IMR-90 (cell line): ENCODE measurements at regions not wholly inside any gene's neighbourhood (a gene's known extent, or its start where the extent isn't known, plus 50 kb on each side); places are given as distances from the start of the nearest gene placed in this dataset.
A peak's percentile ranks its signal among the peaks of the same experiment; 100 is the strongest.

Experiments
- ATAC-seq: fragments of 200-7000 bp; cut with Tn5 transposase; 2 replicates; pipeline ENCODE4 v1.9.1; 2020; ENCODE audit warnings: low read depth, mild to moderate bottlenecking, moderate library complexity
- BruUV-seq: library from RNA; stranded (reverse); fragments of 400-500 nt; replicated peaks from 2 replicates; lab custom pipeline; 2021; lab: Mats Ljungman, UMichigan
- CTCF ChIA-PET: fragments of 300-600 bp; formaldehyde crosslinking; extraction: SDS; loops from one replicate; lab custom pipeline; 2021; ENCODE audit warnings: antibody characterized with exemption; lab: Yijun Ruan, JAX
- POLR2A ChIA-PET: fragments of 300-600 bp; sonication (Branson Sonifier 250); formaldehyde crosslinking; loops from one replicate; lab custom pipeline; 2022; ENCODE audit warnings: antibody characterized with exemption; ENCODE audit not compliant: unreplicated experiment; lab: Charles Lee
- DNase-seq: peaks from one replicate; pipeline ENCODE4 v3.0.0; 2013
- H2AFZ ChIP-seq: replicated peaks from 2 replicates; pipeline ENCODE3; 2013; ENCODE audit warnings: low read length, mild to moderate bottlenecking; ENCODE audit not compliant: poor library complexity
- H2AK5ac ChIP-seq: 2 replicates; pipeline ENCODE4 v1.6.1; 2013; ENCODE audit warnings: low read depth, low read length, inconsistent platforms
- H2AK9ac ChIP-seq: replicated peaks from 2 replicates; pipeline ENCODE3; 2013; ENCODE audit warnings: mild to moderate bottlenecking, low read depth, low read length, moderate library complexity; ENCODE audit not compliant: poor library complexity
- H2BK120ac ChIP-seq: 2 replicates; pipeline ENCODE4 v1.6.1; 2013; ENCODE audit warnings: low read depth, low read length, inconsistent platforms
- H2BK15ac ChIP-seq: 3 replicates; pipeline ENCODE4 v1.6.1; 2013; ENCODE audit warnings: low read depth, low read length, inconsistent platforms
- H2BK20ac ChIP-seq: 2 replicates; pipeline ENCODE4 v1.6.1; 2013; ENCODE audit warnings: low read depth, mild to moderate bottlenecking, inconsistent platforms, low read length, moderate library complexity
- H2BK5ac ChIP-seq: 2 replicates; pipeline ENCODE4 v1.6.1; 2013; ENCODE audit warnings: mild to moderate bottlenecking, low read depth, low read length, inconsistent platforms; ENCODE audit not compliant: poor library complexity, severe bottlenecking
- H3K14ac ChIP-seq: replicated peaks from 2 replicates; pipeline ENCODE4 v1.6.1; 2013; ENCODE audit warnings: low read depth, low read length, inconsistent platforms
- H3K18ac ChIP-seq: 2 replicates; pipeline ENCODE4 v1.6.1; 2013; ENCODE audit warnings: low read depth, low read length, control low read depth
- H3K23ac ChIP-seq: 2 replicates; pipeline ENCODE4 v1.6.1; 2013; ENCODE audit warnings: low read depth, low read length, inconsistent platforms
- H3K27ac ChIP-seq: 2 replicates; pipeline ENCODE4 v1.5.1; 2013; ENCODE audit warnings: mild to moderate bottlenecking, control low read depth, low read length; ENCODE audit not compliant: insufficient read depth
- H3K27me3 ChIP-seq: 2 replicates; pipeline ENCODE4 v1.6.1; 2013; ENCODE audit warnings: low read length; ENCODE audit not compliant: control insufficient read depth, insufficient read depth
- H3K36me3 ChIP-seq: 2 replicates; pipeline ENCODE4 v1.6.1; 2013; ENCODE audit warnings: low read length, mixed read lengths; ENCODE audit not compliant: control insufficient read depth, insufficient read depth
- H3K4ac ChIP-seq: 2 replicates; pipeline ENCODE4 v1.6.1; 2013; ENCODE audit warnings: low read depth, low read length, inconsistent platforms
- H3K4me1 ChIP-seq: 2 replicates; pipeline ENCODE4 v1.6.1; 2013; ENCODE audit warnings: low read length, mixed read lengths; ENCODE audit not compliant: control insufficient read depth, insufficient read depth
- H3K4me2 ChIP-seq: 2 replicates; pipeline ENCODE4 v1.6.1; 2013; ENCODE audit warnings: low read depth, mild to moderate bottlenecking, control low read depth, low read length, moderate library complexity
- H3K4me3 ChIP-seq: 2 replicates; pipeline ENCODE4 v1.5.1; 2013; ENCODE audit warnings: low read depth, mild to moderate bottlenecking, control low read depth, low read length, moderate library complexity; ENCODE audit not compliant: insufficient read depth
- H3K56ac ChIP-seq: 2 replicates; pipeline ENCODE4 v1.6.1; 2013; ENCODE audit warnings: low read length, inconsistent platforms; ENCODE audit not compliant: insufficient read depth; ENCODE audit errors: extremely low read depth
- H3K79me1 ChIP-seq, 2 experiments: 2 replicates each; pipeline ENCODE4 v1.6.1; 2013; ENCODE audit warnings: low read length in 2 of 2, inconsistent platforms in 1 of 2, low read depth in 1 of 2
- H3K9ac ChIP-seq: 2 replicates; pipeline ENCODE4 v1.6.1; 2013; ENCODE audit warnings: low read depth, low read length, control low read depth
- H3K9me1 ChIP-seq: 2 replicates; pipeline ENCODE4 v1.6.1; 2013; ENCODE audit warnings: low read length, inconsistent platforms; ENCODE audit not compliant: insufficient read depth
- H3K9me3 ChIP-seq: 2 replicates; pipeline ENCODE4 v1.6.1; 2013; ENCODE audit warnings: low read length; ENCODE audit not compliant: control insufficient read depth, insufficient read depth
- H4K20me1 ChIP-seq: 2 replicates; pipeline ENCODE4 v1.6.1; 2013; ENCODE audit warnings: low read length, inconsistent platforms; ENCODE audit not compliant: insufficient read depth
- H4K5ac ChIP-seq: 2 replicates; pipeline ENCODE4 v1.6.1; 2013; ENCODE audit warnings: mild to moderate bottlenecking, low read depth, low read length, control low read depth
- H4K8ac ChIP-seq, 2 experiments: 2 replicates each; pipeline ENCODE4 v1.6.1; 2013; ENCODE audit warnings: low read depth in 2 of 2, low read length in 2 of 2, control low read depth in 1 of 2, inconsistent platforms in 1 of 2
- H4K91ac ChIP-seq: 2 replicates; pipeline ENCODE4 v1.6.1; 2013; ENCODE audit warnings: low read depth, low read length, inconsistent platforms; ENCODE audit not compliant: insufficient read depth
- BHLHE40 ChIP-seq: fragments of 150-350 bp; IDR thresholded peaks from 2 replicates; pipeline ENCODE4 v1.6.1; 2016; ENCODE audit warnings: mild to moderate bottlenecking, low read depth, low read length
- CEBPB ChIP-seq: IDR thresholded peaks from 2 replicates; pipeline ENCODE4 v1.6.1; 2012; ENCODE audit warnings: low read depth, low read length, improper control_type of control experiment
- CHD1 ChIP-seq: IDR thresholded peaks from 2 replicates; pipeline ENCODE4 v1.6.1; 2012; ENCODE audit warnings: low read depth, low read length, improper control_type of control experiment
- FOS ChIP-seq: fragments of 150-350 bp; IDR thresholded peaks from 2 replicates; pipeline ENCODE4 v1.6.1; 2016; ENCODE audit warnings: low read depth, low read length
- MAFK ChIP-seq: IDR thresholded peaks from 2 replicates; pipeline ENCODE4 v1.6.1; 2012; ENCODE audit warnings: low read depth, low read length, improper control_type of control experiment
- MAZ ChIP-seq: IDR thresholded peaks from 2 replicates; pipeline ENCODE4 v1.6.1; 2012; ENCODE audit warnings: low read depth, mild to moderate bottlenecking, low read length, improper control_type of control experiment, moderate library complexity, borderline replicate concordance
- MXI1 ChIP-seq: IDR thresholded peaks from 2 replicates; pipeline ENCODE4 v1.6.1; 2012; ENCODE audit warnings: low read depth, mild to moderate bottlenecking, low read length, moderate library complexity, borderline replicate concordance
- NFE2L2 ChIP-seq: fragments of 150-350 bp; IDR thresholded peaks from 2 replicates; pipeline ENCODE4 v1.6.1; 2016; ENCODE audit warnings: low read depth, mild to moderate bottlenecking, low read length
- POLR2A ChIP-seq: IDR thresholded peaks from 2 replicates; pipeline ENCODE4 v1.6.1; 2012; ENCODE audit warnings: mild to moderate bottlenecking, low read depth, low read length
- RAD21 ChIP-seq: IDR thresholded peaks from 2 replicates; pipeline ENCODE4 v1.6.1; 2012; ENCODE audit warnings: low read length, improper control_type of control experiment
- RCOR1 ChIP-seq: IDR thresholded peaks from 2 replicates; pipeline ENCODE4 v1.6.1; 2012; ENCODE audit warnings: mild to moderate bottlenecking, low read length, improper control_type of control experiment; ENCODE audit not compliant: insufficient replicate concordance
- RFX5 ChIP-seq: IDR thresholded peaks from 2 replicates; pipeline ENCODE4 v1.8.0; 2012; ENCODE audit warnings: low read depth, mild to moderate bottlenecking, low read length, moderate library complexity
- SMC3 ChIP-seq: fragments of 150-350 bp; IDR thresholded peaks from 2 replicates; pipeline ENCODE4 v1.6.1; 2016; ENCODE audit warnings: low read depth, mild to moderate bottlenecking, antibody characterized with exemption, low read length, moderate library complexity
- dilution Hi-C: fragments of 300-500 bp; cut with HindIII; formaldehyde crosslinking; loops from one replicate; pipeline ENCODE4 v1.14.3; 2018; ENCODE audit warnings: low sequenced_read_pairs; ENCODE audit not compliant: unreplicated experiment
- in situ Hi-C: fragments of 300-500 bp; cut with MboI; formaldehyde crosslinking; loops from 3 replicates; pipeline ENCODE4 v1.14.3; 2019; ENCODE audit warnings: low sequenced_read_pairs, inconsistent platforms, mixed read lengths
- intact Hi-C: fragments of 100-400 bp; cut with micrococcal nuclease; formaldehyde crosslinking; loops from 2 replicates; pipeline ENCODE4 v1.10.0; 2022
- TF ChIP-seq, protein P1 (sequence below): fragments of 150-350 bp; IDR thresholded peaks from 2 replicates; pipeline ENCODE4 v1.6.1; 2017; ENCODE audit warnings: mild to moderate bottlenecking, antibody characterized with exemption, low read length, low read depth
- TF ChIP-seq, protein P2 (sequence below): conservative IDR thresholded peaks from 2 replicates; pipeline ENCODE4 v1.5.1; 2012; ENCODE audit warnings: mild to moderate bottlenecking, low read depth, low read length, improper control_type of control experiment
- TF ChIP-seq, protein P3 (sequence below): fragments of 150-350 bp; IDR thresholded peaks from 2 replicates; pipeline ENCODE4 v1.6.1; 2016; ENCODE audit warnings: low read depth, mild to moderate bottlenecking, low read length, moderate library complexity, borderline replicate concordance

DNA sequence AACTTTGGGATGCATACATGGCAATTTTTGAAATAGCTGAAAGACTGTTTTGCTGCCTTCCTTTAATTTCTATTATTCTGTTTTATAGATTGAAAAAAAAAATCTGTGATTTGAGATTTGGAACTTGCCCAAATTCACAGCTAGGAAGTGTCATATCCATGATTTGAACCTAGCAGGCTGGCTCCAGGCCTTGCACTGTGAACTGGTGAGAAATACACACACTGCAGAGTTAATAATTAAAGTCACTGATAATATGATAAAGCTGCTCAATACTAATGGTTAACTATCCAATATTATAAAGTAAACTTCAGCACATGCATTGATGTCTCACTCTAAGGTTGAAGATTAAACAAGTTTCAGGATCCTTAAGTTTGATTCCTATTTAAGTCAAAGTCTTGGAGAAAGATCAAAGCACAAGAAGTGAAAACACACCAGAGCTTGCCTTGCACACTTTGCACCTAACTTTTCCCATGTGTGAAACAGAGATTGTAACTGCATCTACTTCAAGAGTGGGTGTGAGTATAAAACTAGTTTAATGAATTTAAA lies 150.6 kb upstream of the CCDC179 start:
- H4K8ac ChIP-seq, result no peak overlapping the region; a peak in 1 of 4 replicates
- H3K79me1 ChIP-seq, result no peaks in the 10 kb centered on the region
- ChIA-PET CTCF (no interaction called here), POLR2A (no interaction called here)
- no peak overlapping the region for H3K56ac ChIP-seq
- no peak overlapping the region for H2BK5ac ChIP-seq
- H3K27me3 ChIP-seq, result no peaks in the 10 kb centered on the region
- H3K27ac ChIP-seq, result no peak overlapping the region
- no peak overlapping the region for H3K9ac ChIP-seq
- dilution Hi-C loops, result no loop called here
- peak overlapping the region; percentile 12; the same call in 1 of the 2 replicates for H3K18ac ChIP-seq
- DNase-seq (no peak), ATAC-seq (no peak)
- H3K4me1 ChIP-seq, result peaks cover 4% of the 10 kb centered on the region; the same call in 1 of the 2 replicates
- H4K91ac ChIP-seq, result peak overlapping the region; percentile 52; the same call in 1 of the 2 replicates
- H3K23ac ChIP-seq, result 0 out of 2 replicates have a peak overlapping the region, but pooled peaks have one; percentile 12
- H3K36me3 ChIP-seq, result no peaks in the 10 kb centered on the region
- H2AK9ac ChIP-seq, result no peak overlapping the region
- no peak overlapping the region; the same call in 1 of the 2 replicates for H3K14ac ChIP-seq
- H4K5ac ChIP-seq, result peak overlapping the region; percentile 12; the same call in 1 of the 2 replicates
- H3K4me2 ChIP-seq, result no peak overlapping the region
- in situ Hi-C loops, result loop anchor here (25.0 kb wide), 1 partner anchor 1376 kb away; no protein-coding TSS in a partner anchor
- no peak overlapping the region for H2AFZ ChIP-seq
- H3K4me3 ChIP-seq, result no peak overlapping the region
- H3K9me1 ChIP-seq, result no peaks in the 10 kb centered on the region
- no peak overlapping the region for H2AK5ac ChIP-seq
- BruUV-seq, result no TSS peak
- H3K9me3 ChIP-seq, result no peaks in the 10 kb centered on the region
- intact Hi-C loops, result no loop called here
- no peak overlapping the region; the same call in 1 of the 2 replicates for H3K4ac ChIP-seq
- no peak for TF ChIP-seq CEBPB
- no peak for TF ChIP-seq BHLHE40
- no peak for TF ChIP-seq RCOR1
- no peak for TF ChIP-seq MAZ
- TF ChIP-seq, protein P1, sequence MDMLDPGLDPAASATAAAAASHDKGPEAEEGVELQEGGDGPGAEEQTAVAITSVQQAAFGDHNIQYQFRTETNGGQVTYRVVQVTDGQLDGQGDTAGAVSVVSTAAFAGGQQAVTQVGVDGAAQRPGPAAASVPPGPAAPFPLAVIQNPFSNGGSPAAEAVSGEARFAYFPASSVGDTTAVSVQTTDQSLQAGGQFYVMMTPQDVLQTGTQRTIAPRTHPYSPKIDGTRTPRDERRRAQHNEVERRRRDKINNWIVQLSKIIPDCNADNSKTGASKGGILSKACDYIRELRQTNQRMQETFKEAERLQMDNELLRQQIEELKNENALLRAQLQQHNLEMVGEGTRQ, result no peak
- TF ChIP-seq NFE2L2, result no peak
- TF ChIP-seq, protein P2, sequence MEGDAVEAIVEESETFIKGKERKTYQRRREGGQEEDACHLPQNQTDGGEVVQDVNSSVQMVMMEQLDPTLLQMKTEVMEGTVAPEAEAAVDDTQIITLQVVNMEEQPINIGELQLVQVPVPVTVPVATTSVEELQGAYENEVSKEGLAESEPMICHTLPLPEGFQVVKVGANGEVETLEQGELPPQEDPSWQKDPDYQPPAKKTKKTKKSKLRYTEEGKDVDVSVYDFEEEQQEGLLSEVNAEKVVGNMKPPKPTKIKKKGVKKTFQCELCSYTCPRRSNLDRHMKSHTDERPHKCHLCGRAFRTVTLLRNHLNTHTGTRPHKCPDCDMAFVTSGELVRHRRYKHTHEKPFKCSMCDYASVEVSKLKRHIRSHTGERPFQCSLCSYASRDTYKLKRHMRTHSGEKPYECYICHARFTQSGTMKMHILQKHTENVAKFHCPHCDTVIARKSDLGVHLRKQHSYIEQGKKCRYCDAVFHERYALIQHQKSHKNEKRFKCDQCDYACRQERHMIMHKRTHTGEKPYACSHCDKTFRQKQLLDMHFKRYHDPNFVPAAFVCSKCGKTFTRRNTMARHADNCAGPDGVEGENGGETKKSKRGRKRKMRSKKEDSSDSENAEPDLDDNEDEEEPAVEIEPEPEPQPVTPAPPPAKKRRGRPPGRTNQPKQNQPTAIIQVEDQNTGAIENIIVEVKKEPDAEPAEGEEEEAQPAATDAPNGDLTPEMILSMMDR, result no peak
- no peak for TF ChIP-seq RAD21
- TF ChIP-seq, protein P3, sequence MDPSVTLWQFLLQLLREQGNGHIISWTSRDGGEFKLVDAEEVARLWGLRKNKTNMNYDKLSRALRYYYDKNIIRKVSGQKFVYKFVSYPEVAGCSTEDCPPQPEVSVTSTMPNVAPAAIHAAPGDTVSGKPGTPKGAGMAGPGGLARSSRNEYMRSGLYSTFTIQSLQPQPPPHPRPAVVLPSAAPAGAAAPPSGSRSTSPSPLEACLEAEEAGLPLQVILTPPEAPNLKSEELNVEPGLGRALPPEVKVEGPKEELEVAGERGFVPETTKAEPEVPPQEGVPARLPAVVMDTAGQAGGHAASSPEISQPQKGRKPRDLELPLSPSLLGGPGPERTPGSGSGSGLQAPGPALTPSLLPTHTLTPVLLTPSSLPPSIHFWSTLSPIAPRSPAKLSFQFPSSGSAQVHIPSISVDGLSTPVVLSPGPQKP, result no peak
- no peak for TF ChIP-seq CHD1
- TF ChIP-seq FOS, result no peak
- TF ChIP-seq MXI1, result no peak
- no peak for TF ChIP-seq MAFK
- TF ChIP-seq RFX5, result no peak
- TF ChIP-seq SMC3, result no peak
- TF ChIP-seq POLR2A, result no peak
- peak overlapping the region; percentile 72 for H2BK120ac ChIP-seq
- H2BK15ac ChIP-seq, result peak overlapping the region; percentile 44; the same call in 1 of the 3 replicates
- peak overlapping the region; percentile 85; the same call in 1 of the 2 replicates for H2BK20ac ChIP-seq
- H4K20me1 ChIP-seq, result no peaks in the 10 kb centered on the region
